ENCODE measurements at regions not wholly inside any gene's neighbourhood (a gene's known extent, or its start where the extent isn't known, plus 50 kb on each side); places are given as distances from the start of the nearest gene placed in this dataset.

GRCh38 chr7:156031679-156032478 lies 219.6 kb upstream of the SHH start:
- no peak for DNase-seq (ENCODE audit: low read depth in 1 of 2, low spot score in 1 of 2)
- TF ChIP-seq JUND (IDR thresholded peaks at IDR 0.05; ENCODE audit: low read depth) = no peak
- in situ Hi-C loops (cut with HindIII; ENCODE audit: low pct_unique_long_range_greater_than_20kb, low sequenced_read_pairs) = no loop called here

DNA sequence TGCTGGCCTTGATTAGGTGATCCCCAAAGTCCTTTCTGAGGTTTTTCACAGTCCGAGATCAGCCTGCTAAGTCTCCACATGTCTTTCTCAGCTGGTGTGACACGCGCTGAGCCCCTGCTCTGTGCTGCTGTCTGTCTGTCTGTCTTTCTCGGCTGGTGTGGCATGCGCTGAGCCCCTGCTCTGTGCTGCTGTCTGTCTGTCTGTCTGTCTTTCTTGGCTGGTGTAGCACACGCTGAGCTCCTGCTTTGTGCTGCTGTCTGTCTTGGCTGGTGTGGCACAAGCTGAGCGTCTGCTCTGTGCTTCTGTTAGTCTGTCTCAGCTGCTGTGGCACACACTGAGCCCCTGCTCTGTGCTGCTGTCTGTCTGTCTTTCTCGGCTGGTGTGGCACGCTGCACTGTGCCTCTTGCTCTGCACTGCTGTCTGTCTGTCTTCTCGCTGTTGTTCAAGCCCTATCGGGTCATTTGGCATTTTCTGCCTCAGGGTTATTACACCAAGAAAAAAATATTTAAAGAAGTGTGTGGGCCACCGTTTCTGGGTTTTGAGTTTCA lies 217.3 kb upstream of the SHH start:
- in situ Hi-C loops (cut with HindIII; ENCODE audit: low pct_unique_long_range_greater_than_20kb, low sequenced_read_pairs) = no loop called here
- no peak for TF ChIP-seq JUND (IDR thresholded peaks at IDR 0.05; ENCODE audit: low read depth)
- DNase-seq (ENCODE audit: low read depth in 1 of 2, low spot score in 1 of 2) = no peak

DNA sequence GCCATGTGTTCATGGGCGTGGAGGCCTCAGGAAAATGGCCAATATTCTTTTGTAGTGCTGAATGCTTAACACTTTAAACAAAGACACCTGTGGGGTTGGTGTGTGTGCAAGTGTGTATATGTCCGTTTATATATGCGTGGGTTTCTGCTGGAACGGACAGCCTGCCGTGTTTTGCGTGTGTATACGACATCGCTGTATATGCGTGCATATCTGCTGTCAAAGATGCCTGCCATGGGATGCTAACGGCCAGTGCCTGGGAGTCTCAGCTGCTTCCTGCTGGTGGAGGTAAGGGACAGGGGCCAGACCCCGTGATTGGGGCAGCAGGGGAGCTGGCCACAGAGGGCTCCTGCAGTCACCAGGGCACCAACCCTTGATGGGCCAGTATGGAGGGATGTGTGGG lies 216.3 kb upstream of the SHH start:
- DNase-seq (ENCODE audit: low read depth in 1 of 2, low spot score in 1 of 2) = no peak
- TF ChIP-seq JUND (IDR thresholded peaks at IDR 0.05; ENCODE audit: low read depth) = no peak
- in situ Hi-C loops (cut with HindIII; ENCODE audit: low pct_unique_long_range_greater_than_20kb, low sequenced_read_pairs) = no loop called here

DNA sequence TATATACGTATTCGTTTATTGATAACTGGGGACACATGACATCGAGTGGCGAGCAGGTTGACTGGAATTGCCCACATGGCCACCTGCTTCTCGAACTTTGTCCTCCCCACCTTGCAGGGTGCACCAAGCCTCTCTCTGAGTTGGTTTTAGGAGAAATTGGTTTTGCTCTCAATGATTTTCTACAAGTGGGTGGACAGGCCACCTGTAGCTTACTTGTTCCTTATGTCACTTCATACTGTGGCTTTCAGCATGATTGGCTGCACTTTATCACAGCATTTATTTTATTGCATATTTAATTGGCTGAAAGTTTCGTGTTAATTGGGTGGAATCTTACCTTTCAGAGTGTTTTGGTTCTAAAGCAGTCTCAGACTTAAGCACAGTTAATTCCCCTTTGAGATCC lies 215.6 kb upstream of the SHH start:
- DNase-seq (ENCODE audit: low read depth in 1 of 2, low spot score in 1 of 2) = no peak
- TF ChIP-seq JUND (IDR thresholded peaks at IDR 0.05; ENCODE audit: low read depth) = no peak
- in situ Hi-C loops (cut with HindIII; ENCODE audit: low pct_unique_long_range_greater_than_20kb, low sequenced_read_pairs) = no loop called here

GRCh38 chr7:156026603-156027002 lies 214.3 kb upstream of the SHH start:
- no peak for TF ChIP-seq JUND (IDR thresholded peaks at IDR 0.05; ENCODE audit: low read depth)
- in situ Hi-C loops (cut with HindIII; ENCODE audit: low pct_unique_long_range_greater_than_20kb, low sequenced_read_pairs) = no loop called here
- no peak for DNase-seq (ENCODE audit: low read depth in 1 of 2, low spot score in 1 of 2)

DNA sequence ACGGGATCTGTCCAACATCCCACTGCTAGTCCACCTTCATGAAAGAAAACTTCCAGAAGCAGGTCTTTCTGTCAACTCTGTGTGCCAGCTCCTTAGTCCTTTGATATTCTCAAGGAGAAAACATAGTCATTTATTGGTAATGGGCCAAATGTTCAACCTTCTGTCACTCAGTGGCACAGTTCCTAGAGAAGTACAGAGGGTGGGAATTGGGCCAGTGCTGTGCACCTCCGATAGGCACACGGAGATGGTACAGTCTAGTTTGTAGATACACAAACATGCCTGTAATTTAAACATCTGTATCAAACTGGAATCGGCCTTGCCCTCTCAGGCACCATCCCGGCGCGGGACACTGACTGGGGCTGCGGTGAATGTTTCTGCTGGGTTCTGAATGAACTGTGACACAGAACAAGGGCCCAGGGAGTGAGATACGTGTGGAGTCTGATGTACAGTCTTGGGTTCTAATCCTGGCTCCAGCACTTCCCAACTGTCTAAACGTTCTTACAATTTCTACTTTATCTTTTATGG lies 213.9 kb upstream of the SHH start:
- in situ Hi-C loops (cut with HindIII; ENCODE audit: low pct_unique_long_range_greater_than_20kb, low sequenced_read_pairs) = no loop called here
- DNase-seq (ENCODE audit: low read depth in 1 of 2, low spot score in 1 of 2) = no peak
- TF ChIP-seq JUND (IDR thresholded peaks at IDR 0.05; ENCODE audit: low read depth) = no peak

GRCh38 chr7:156025675-156026074 lies 213.4 kb upstream of the SHH start:
- no peak for TF ChIP-seq JUND (IDR thresholded peaks at IDR 0.05; ENCODE audit: low read depth)
- in situ Hi-C loops (cut with HindIII; ENCODE audit: low pct_unique_long_range_greater_than_20kb, low sequenced_read_pairs) = no loop called here
- no peak for DNase-seq (ENCODE audit: low read depth in 1 of 2, low spot score in 1 of 2)

- no peak for DNase-seq (ENCODE audit: low read depth in 1 of 2, low spot score in 1 of 2)
- TF ChIP-seq JUND (IDR thresholded peaks at IDR 0.05; ENCODE audit: low read depth) = no peak
- in situ Hi-C loops (cut with HindIII; ENCODE audit: low pct_unique_long_range_greater_than_20kb, low sequenced_read_pairs) = no loop called here
These were observed 211.9 kb upstream of the SHH start for GRCh38 chr7:156024201-156024600.

GRCh38 chr7:156022483-156023459 lies 210.5 kb upstream of the SHH start:
- in situ Hi-C loops (cut with HindIII; ENCODE audit: low pct_unique_long_range_greater_than_20kb, low sequenced_read_pairs) = no loop called here
- no peak for DNase-seq (ENCODE audit: low read depth in 1 of 2, low spot score in 1 of 2)
- TF ChIP-seq JUND (IDR thresholded peaks at IDR 0.05; ENCODE audit: low read depth) = no peak

GRCh38 chr7:156021471-156021870 lies 209.2 kb upstream of the SHH start:
- no peak for TF ChIP-seq JUND (IDR thresholded peaks at IDR 0.05; ENCODE audit: low read depth)
- in situ Hi-C loops (cut with HindIII; ENCODE audit: low pct_unique_long_range_greater_than_20kb, low sequenced_read_pairs) = no loop called here
- DNase-seq (ENCODE audit: low read depth in 1 of 2, low spot score in 1 of 2) = no peak

DNA sequence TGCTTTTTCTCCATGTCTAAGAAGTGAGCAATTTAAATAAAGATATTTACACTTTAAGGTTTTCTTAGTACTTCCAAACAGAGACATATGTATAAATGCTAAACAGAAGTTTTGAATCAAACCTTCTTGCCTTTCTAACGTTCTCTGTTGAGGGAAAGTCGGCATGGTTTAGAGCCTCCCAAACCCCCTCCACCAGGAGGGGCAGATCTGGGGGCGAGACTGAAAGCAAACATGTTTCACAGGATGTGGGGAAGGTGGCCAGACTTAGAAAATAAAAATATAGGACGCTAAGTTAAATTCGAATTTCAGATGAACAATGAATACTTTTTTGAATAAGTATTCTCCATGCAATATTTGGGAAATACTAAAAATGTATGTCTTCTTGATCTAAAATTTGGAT lies 208.3 kb upstream of the SHH start:
- TF ChIP-seq JUND (IDR thresholded peaks at IDR 0.05; ENCODE audit: low read depth) = no peak
- DNase-seq (ENCODE audit: low read depth in 1 of 2, low spot score in 1 of 2) = no peak
- in situ Hi-C loops (cut with HindIII; ENCODE audit: low pct_unique_long_range_greater_than_20kb, low sequenced_read_pairs) = no loop called here

GRCh38 chr7:156019776-156020565 lies 207.7 kb upstream of the SHH start:
- no peak for DNase-seq (ENCODE audit: low read depth in 1 of 2, low spot score in 1 of 2)
- no peak for TF ChIP-seq JUND (IDR thresholded peaks at IDR 0.05; ENCODE audit: low read depth)
- in situ Hi-C loops (cut with HindIII; ENCODE audit: low pct_unique_long_range_greater_than_20kb, low sequenced_read_pairs) = no loop called here
